GM18502 (cell line): ENCODE measurements at regions not wholly inside any gene's neighbourhood (a gene's known extent, or its start where the extent isn't known, plus 50 kb on each side); places are given as distances from the start of the nearest gene placed in this dataset.

Experiments
- ATAC-seq: cut with Tn5 transposase; IDR thresholded peaks from one replicate; pipeline ENCODE4 v1.9.1; 2021; ENCODE audit warnings: mild to moderate bottlenecking; ENCODE audit not compliant: unreplicated experiment, poor library complexity

DNA sequence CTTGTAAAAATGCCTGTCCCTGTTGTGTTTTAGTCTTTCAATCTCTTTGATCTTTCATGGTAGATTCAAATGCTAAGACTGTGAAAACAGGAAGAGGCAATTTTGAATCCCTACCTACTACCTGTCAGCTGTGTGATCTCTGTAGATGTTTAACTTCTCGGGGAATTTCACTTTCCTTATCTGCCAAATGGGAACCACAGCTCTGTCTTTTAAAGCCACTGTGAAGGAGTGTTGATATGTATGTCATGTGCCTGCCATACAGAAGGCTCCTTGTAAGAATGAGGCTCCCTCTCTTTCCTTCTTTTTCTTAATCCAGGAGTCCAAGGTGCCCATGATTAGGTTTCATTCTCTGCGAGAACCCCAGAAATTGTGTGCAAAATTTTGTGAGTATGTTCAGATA is 139.6 kb upstream of the ADAMTS9 start:
- ATAC-seq: peak; percentile 43

DNA sequence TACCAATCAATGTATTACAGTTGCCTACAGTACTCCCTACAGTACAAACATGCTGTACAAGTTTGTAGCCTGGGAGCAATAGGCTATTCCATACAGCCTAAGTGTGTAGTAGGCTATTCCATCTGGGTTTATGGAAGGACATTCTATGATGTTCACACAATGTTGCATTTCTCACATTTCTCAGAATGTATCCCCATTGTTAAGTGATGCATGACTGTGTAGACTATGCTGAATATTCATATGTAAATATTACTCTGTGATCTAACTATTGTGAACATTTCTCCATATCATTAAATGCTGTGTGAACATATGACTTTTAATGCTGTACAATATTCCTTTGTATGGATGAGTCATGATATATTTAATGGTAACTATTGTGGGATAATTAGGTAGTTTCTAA is 139.2 kb upstream of the ADAMTS9 start:
- ATAC-seq: no peak

DNA sequence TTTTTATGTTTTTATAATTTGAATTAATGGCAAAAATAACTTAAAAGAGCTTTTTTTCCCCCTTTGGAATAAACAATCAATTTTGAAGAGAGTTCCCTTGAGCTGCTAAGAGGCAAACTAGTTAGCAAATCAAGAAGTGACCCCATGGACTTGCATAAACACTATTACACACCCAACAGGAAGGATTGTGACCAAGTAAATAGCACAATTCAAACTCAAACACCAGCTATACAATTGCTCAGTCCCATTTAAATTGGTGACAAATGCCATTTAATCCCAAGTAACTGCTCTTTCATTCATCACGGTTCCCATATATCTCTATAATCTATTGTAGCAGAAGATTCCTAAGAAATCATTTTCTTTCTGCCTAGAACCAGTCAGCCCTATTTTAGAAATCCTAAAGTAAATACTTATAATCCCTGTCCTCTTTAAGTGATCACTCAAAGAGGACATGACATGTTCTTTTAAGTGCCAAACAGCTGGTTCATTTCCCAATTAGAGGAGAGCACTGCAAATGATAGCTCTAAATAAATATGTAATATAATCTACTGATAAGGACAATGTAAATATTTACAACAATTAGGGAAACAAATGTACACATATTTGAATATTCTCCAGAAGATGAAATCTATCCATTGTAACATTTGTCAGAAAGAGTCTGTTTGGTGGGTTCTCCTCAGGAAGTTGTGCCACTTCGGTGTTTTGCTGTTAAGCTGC is 137.8 kb upstream of the ADAMTS9 start:
- no peak for ATAC-seq

DNA sequence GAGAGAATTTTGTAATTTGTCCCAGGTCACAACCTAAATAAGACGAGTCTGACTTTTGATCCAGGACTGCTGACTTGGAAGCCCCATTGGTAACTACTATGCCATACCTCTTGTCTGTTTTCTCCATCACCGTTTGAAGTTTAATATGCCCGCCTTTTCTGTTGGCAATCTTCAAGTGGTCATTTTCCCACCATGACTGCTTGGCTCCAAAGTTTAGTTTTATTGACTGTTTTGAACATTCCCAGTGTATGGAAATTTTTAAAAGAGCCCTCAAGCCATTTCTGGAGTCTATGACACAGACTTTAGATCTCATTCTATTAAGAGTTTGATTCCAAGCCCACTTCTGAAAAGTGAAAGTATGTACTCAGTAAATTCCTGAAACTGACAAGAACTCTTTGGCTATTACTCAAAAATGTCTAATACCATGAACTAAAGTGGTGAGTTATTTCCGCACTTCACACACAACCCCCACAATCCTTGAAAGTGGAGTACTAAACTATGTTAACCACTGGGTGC is 136.7 kb upstream of the ADAMTS9 start:
- no peak for ATAC-seq

DNA sequence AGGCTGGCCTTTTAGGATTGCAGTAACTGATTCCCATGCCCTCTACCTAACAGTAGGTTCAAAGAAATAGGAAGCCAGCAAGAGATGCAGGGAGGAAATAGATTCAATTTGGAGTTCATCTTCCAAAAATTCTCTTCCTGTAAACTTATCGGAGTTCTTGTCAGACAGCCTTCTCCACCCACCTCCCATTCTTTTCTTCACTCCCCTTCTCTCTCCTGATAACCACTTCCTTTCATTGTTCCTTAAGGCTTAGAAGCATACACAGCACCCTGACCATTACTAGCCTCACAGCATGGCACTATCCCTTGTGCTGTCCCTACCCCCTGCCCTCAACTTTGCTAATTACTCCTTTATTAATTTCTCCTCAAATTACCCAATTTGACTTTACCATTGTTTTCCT is 130.4 kb upstream of the ADAMTS9 start:
- no peak for ATAC-seq

DNA sequence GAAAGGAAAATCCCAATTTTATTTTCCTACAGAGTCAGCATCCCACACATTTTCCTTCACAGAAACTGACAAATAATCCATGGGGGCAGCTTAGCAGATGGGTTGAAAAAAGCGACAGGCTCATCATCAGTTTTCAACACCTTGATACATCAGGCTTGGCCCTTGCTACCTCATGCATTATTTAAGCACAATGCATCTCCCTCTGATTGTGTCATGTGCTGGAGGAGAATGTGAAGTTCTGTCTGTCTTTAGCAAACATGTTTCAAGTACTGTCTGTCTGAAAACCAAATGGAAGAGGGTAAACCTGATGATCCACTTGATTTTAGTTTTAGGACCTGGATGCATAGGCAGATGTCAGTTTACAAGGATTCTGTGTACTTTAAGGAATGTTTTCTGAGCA is 128.6 kb upstream of the ADAMTS9 start:
- ATAC-seq: no peak

DNA sequence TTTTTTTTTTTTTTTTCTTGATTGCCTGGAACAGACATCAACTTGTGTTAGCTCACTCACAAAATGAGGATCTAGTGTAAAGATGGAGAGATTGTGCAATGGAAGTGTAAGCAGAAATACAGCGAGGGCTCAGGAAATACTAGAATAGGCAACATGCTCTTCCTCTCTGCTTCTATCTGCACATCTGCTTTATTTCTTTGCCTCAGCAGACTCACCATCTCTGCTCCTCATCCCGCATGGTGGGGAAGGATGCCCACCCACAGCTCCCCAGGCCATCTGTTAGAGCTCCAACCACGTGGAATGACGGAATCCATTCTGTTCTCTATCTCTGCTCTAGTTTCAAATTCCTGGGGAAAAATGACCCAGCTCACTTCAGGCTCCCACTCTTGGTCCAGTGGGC is 128.0 kb upstream of the ADAMTS9 start:
- no peak for ATAC-seq

DNA sequence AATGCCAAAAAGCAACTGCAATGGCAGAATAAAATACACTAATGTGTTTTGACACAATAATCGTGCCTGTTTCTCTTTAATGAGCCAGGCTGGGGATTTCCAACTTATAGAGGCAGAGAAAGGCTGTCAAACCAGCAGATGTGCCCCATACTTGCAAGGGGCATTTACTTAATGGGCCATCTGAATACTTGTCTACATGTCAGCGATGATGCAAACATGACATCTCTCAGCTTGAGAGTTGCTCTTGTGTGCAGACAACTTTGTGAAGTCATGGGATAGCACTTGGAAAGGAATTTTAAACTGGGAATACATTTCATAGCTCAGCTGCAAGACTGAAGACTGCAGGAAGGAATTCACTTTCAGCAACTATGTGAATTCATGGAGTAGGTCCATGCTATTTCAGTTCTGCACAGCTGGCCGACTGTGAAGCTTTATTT is 127.4 kb upstream of the ADAMTS9 start:
- no peak for ATAC-seq

DNA sequence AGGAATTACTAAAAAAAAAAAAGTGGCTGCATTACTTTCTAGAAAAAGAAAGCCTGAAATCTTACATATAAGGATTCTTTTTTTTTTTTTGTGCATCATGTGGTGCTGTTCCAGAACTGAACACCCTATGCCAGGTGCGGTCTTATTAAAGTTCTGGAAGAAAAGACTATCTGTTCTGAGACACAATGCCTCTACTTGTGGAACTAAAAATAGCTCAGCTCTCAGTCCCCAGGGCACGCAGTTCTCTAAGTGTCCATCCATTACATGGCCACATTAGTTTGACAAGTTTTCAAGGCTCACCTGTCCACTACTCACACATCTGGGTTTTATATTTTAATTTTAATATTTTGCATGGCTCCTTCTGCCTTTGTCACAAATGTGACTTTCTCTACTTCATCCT is 126.6 kb upstream of the ADAMTS9 start:
- ATAC-seq: no peak

DNA sequence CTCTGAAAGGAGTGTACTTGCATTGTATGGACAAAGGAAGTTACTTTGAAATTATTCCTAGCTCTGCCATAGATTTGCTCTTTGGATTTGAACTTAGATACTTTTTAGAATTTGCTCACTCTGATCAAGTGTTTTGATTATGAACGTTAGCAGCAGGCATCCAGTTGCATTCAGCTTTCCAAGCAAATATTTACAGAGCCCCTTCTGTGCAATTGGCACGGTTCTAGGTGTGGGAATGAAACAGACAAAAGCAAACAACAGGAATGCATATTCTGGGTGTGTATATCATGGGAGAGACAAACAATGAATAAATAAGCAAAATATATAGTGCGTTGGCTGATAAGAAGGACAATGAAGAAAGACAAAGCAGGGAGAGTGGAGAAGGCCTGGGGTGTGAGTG is 125.5 kb upstream of the ADAMTS9 start:
- no peak for ATAC-seq

DNA sequence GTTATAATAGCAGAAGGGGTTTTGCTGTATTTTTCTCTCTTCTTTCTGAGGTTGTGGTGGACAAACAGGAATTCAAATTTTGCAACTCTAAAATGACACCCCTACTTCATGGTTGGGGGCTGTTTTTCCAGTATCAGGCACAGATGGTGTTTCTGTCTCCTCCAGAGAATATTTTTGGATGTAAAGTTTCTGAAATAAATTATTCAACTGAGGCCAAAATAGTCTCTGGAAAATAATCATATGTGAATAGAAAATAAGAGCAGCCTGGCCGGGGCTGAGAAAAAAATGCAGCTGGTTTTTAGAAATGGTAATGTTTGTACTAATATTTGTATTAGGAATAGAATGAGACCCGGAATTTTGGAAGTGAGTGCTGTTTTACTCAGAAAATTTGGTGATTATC is 121.3 kb upstream of the ADAMTS9 start:
- ATAC-seq: no peak

DNA sequence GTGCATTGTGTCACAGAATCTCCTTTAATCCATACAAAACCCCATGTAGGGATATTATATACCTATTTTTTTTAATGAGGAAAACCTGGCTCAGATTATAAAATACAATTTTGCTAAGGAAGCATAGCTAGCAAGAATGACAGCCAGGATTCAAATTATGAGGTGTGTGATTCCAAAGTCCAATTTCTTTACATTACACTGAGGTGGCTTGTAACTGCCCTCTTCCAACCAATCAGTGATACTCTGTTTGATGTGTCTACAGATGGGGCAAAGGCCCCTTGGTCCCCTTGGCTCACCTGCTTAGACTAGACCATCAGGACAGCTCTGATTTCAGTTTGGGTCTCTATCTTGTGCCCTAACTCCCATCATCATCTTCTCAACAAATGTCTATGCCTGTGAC is 120.3 kb upstream of the ADAMTS9 start:
- no peak for ATAC-seq

DNA sequence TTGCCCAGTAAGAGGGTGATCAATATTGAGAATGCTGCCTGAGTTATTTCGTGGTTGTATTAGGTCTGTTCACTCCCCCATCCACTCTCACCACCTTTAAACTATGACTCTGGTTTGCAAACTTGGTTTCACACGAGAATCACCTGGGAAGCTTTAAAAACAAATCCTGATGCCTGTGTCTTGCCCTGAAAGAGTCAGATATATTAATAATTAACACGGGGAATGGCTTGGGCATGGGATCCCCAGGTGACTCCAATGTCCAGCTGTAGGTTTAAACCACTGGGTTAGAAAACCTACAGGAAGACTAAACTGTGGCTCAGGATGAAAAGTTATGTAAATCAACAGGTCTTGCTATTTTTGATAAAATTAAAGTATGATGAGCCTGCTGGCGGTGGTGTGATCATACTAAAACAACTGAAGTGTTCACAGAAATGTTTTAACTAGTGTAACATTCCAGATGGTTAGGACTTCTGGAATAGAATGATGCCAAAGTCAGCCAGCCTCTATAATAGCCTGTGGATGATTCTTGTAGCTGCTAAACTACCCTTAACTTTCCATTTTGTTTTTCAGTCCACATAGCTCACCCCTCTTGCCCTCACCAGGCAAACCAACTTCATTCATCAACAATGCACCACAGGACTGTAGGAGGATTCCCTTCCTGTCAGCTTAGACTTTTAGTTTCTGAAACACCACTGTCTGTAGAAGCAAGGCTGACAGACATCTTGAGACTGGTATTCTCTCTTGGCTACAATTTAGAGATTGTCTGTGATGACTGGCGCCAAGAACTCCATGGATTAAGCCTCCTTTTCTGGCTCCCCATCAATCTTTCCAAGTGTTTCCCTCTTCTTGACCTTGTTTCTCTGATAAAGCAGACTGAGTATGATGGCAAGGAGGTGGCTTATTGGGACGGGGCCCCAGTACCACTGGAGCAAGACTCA is 119.1 kb upstream of the ADAMTS9 start:
- ATAC-seq: no peak

DNA sequence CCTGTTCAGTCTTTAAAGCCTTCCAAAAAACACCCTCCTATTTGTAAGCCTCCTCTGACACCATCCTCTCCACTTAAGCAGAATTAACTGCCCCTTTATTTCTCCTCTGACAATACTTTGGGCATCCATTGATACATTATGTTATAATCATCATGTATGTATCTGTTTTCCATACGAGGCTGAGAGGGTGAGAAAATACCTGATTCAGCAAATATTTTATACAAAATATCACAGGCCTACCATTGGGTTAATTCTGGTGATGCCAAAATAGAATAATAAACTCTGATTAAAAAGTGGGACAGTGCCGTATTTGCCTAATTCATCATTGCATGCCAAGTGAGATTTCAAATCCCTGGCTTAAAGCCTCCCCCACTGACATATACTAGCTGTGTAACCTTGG is 118.2 kb upstream of the ADAMTS9 start:
- ATAC-seq: no peak

DNA sequence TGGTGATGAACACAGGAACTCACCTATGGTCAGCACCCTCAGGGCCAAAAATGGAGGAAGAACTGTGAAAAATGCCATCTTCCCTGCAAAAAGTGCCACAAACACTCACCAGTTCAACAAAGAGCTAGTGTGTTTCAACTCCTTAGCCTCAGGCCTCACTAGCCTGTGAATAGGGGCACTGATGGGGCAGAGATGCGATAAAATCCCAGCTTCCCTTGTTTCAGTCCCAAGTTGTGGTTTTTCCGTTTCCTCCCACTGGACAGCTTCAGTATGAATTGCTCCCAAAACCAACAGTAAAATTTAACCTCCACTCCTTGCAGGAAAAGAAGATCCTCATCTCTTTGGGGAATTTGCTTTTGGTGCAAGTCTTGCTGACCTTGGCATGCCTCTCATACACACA is 117.4 kb upstream of the ADAMTS9 start:
- ATAC-seq: no peak

DNA sequence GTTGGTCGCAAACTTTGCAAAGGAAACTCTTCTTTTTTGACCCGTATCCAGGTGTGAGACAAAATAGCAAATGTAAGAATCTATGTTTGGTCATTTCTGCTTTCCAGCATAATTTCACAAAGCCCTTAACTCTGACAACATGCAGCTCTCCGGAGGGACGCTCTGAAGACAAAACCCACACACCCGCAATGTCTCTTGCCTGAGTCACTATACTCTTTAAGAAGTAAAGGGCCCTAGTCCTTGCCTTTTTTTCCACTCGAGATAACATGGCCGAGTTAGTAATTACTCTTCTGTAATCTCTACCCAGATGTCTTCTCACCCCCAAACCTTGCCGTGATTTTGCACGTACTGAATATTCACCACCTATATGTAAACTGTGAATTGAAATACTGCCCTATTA is 115.7 kb upstream of the ADAMTS9 start:
- ATAC-seq: no peak

DNA sequence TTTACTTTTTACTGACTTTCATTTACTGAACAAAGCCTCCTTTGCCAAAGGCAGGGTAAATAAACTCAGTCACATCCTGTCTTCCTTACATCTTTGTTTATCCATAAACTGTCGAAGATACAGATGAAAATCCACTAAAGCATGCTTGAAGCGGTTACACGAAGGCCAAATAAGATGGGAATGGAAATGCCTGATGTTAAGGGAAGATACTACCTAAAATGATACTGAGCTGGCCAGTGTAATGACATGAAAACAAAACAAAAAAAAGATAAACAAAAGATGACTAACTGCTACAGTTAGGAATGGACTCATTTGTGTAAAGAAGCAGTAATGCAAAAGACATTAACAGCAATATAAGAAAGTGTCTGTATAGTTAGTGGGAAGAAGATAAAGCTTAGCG is 114.7 kb upstream of the ADAMTS9 start:
- ATAC-seq: no peak

DNA sequence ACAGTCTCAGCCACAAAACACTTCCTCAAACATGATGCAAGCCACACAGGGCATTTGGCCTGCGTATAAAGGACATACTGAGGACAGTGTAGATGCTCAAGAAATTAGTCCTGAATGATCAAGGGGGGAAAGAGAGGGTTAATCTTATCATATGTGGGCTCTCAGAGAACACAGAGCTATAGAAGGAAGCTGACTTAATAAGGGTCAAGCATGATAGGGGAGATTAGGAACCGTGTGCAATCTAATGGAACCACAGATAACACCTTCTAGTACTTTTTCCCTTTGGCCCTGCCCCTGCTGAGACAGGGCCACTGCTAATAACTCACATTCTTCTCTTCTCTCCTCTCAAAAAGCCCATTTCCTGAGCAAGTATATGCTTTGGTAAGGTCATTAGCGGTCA is 114.1 kb upstream of the ADAMTS9 start:
- no peak for ATAC-seq

DNA sequence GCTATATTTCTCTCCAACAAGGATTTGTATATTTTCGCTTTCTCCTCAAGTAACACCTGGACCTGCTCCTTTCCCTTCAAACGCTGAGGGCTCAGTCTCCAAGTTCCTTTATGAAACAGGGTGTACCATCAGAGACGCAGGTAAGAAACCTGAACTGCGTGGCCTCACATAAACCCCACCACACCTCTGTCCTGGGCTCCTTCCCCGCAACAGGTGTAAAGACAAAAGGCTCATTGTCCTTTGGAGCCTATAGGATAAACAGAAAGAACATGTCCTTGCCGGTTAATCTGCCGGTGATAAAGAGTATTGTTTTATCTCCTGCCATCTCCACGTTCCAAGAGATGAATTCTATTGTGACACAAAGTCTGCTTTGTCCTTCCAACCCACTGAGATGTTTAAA is 111.8 kb upstream of the ADAMTS9 start:
- no peak for ATAC-seq

DNA sequence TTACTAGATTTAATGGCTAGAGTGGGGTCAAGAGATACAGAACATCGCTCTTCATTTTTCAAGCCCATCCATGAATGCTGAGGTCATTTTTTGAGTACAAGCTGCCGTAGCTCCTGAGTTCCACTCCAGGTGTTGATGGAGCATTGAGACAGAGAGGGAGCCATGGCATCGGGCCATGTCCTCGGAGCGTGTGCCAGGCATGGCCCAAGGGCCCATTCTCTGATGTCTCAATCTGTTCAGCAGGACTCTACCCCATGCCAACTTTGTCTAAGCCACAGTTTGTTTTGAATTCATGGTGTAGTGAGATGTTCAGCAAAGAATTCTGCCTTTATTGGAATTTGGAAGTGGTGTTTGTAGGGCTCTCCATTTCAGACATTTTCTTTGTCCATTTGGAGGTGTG is 110.5 kb upstream of the ADAMTS9 start:
- no peak for ATAC-seq

DNA sequence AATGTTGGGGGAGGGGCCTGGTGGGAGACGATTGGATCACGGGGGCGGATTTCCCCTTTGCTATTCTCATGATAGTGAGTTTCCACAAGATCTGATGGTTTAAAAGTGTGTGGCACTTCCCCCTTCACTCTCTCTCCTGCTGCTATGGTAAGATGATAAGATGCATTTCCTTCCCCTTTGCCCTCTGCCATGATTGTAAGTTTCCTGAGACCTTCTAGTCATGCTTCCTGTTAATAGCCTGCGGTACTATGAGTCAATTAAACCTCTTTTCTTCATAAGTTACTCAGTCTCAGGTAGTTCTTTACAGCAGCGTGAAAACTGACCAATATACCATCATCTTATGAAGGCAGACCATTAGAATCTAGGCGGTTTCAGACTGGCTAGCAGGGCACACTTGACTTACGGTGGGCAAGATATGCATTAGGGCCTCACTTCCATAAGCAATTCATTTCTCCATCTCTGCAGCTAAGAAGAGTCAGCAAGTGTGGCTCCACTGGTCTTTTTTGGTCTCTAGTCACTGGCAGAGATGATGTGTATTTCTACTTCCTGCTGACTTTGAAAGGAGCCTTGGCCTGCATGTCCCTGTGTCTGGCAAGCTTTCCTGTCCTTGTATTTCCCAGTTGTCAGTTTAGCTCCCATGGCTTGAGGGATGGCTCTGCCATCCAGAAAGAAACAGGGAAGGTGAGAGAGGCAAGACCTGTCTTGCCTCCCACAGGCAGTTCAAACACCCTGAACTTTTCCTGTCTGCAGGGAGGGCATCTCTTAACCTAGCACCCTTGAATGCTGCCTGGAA is 109.0 kb upstream of the ADAMTS9 start:
- no peak for ATAC-seq
